GM18517 (cell line): ENCODE measurements at regions not wholly inside any gene's neighbourhood (a gene's known extent, or its start where the extent isn't known, plus 50 kb on each side); places are given as distances from the start of the nearest gene placed in this dataset.
A peak's percentile ranks its signal among the peaks of the same experiment; 100 is the strongest.

Experiments used
- ATAC-seq: cut with Tn5 transposase; IDR thresholded peaks from one replicate; pipeline ENCODE4 v1.9.1; 2021; ENCODE audit warnings: mild to moderate bottlenecking, moderate library complexity; ENCODE audit not compliant: unreplicated experiment

DNA sequence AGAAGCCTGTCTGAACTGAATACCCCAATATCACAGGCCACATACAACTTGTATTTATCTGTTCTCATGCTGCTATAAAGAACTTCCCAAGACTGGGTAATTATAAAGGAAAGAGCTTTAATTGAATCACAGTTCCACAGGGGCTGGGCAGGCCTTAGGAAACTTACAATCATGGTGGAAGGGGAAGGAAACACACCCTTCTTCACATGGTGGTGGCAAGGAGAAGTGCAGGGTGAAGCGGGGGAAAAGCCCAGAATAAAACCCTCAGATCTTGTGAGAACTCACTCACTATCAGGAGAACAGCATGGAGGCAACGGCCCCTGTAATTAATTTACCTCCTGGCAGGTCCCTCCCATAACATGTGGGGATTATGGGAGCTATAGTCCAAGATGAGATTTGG, 50.3 kb upstream of the FNDC1 start:
- no peak for ATAC-seq

DNA sequence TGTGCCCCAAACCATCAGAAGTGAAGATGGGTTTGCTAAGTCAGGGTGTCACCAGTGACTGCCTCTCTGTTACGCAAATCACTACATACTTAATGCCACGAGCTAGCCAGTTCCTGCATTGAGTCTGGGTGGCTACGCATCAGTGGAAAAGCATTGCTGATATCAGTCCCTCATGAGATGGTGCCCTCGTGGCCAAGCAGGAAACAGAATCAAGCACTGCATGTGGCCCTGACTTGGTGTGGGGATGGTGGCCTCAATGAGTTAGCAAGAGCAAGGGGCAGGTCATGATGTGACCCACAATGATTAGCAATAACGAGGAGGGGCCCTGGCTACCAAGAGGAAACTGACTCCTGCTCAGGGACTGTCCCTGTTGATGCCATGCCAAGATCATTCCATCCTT, 51.6 kb upstream of the FNDC1 start:
- ATAC-seq: peak; percentile 54

GRCh38 chr6:159117046-159117445, 52.2 kb upstream of the FNDC1 start:
- ATAC-seq: no peak

- no peak for ATAC-seq
Measured at GRCh38 chr6:159116343-159116742, 52.9 kb upstream of the FNDC1 start.

GRCh38 chr6:159114569-159114968, 54.6 kb upstream of the FNDC1 start:
- ATAC-seq: no peak

- ATAC-seq: no peak
Measured at GRCh38 chr6:159113223-159113622, 56.0 kb upstream of the FNDC1 start.

GRCh38 chr6:159112714-159113113, 56.5 kb upstream of the FNDC1 start:
- no peak for ATAC-seq

DNA sequence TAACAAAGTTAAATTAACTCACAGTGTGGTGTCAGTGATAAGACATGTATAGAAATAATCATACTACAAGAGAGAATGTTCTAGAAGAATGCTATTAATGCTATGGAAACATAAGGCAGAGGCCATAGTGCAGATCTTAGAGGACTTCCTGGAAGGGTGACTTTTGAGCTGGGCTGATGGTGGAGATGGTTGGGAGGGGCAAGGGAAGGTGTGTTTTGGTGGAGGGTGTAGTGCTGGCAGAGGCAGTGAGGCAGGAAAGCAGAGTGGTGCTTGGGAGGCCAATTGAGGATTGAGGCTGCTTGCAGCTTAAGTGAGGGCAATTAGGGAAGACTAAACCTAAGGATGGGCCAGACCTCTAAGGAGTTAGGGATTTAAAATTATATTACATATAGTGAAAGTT, 58.5 kb upstream of the FNDC1 start:
- no peak for ATAC-seq

DNA sequence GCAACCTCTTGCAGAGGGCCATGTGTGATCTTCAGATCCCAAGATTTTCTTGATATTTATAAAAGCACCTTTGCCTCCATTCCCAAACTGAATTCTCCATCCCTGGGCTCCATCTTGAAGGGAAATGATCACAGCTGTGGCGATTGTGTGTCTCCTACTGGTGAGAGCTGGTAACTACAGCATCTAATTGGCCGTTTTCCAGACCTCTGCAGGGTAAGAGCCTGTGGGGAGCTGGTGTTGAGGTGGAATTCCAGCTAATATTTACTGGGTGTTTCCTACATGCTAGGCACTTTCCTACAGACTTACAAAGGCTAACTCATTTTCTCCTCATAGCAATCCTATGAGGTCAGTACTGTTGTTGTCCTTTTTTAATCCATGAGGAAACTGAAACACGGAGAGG, 59.2 kb upstream of the FNDC1 start:
- no peak for ATAC-seq

DNA sequence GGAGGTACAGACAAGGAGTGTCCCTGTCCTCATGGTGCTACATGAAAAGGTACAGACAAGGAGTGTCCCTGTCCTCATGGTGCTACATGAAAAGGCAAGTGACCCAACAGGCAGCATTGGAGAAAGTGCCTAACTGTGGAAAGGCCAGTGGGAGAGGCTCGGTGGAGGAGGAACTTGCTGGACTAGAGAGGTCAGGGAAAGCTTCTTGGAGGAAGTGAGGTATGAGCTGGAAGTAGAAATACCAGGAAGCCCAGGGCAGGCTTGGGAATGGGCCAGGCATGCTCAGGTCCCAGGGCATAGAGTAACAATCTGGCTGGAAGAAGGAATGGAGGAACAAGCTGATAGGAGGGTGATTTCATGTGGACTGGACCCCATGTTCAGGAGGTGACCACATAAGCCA, 59.8 kb upstream of the FNDC1 start:
- ATAC-seq: no peak

DNA sequence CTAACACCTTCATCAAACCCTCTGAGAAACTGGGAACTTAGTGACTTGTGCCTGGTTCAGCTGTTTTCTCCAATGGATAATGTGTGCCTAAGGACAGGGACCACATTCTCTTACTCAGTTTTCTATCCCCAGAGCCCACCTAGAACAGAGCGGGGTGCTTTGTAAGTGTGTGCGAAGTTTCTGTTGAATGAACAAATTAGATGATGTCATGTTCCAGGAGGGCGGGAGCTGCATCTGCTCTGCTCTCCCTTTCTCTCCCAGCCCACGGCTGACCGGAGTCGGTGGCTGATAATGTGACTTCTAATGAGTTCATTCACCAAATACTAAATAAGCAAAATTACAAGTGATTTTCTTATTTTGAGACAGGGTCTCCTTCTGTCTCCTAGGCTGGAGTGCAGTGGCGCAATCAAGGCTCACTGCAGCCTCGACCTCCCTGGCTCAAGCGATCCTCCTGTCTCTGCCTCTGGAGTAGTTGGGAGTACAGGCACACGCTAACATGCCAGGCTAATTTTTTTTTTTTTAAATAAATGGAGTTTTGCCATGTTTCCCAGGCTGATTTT, 60.7 kb upstream of the FNDC1 start:
- no peak for ATAC-seq

DNA sequence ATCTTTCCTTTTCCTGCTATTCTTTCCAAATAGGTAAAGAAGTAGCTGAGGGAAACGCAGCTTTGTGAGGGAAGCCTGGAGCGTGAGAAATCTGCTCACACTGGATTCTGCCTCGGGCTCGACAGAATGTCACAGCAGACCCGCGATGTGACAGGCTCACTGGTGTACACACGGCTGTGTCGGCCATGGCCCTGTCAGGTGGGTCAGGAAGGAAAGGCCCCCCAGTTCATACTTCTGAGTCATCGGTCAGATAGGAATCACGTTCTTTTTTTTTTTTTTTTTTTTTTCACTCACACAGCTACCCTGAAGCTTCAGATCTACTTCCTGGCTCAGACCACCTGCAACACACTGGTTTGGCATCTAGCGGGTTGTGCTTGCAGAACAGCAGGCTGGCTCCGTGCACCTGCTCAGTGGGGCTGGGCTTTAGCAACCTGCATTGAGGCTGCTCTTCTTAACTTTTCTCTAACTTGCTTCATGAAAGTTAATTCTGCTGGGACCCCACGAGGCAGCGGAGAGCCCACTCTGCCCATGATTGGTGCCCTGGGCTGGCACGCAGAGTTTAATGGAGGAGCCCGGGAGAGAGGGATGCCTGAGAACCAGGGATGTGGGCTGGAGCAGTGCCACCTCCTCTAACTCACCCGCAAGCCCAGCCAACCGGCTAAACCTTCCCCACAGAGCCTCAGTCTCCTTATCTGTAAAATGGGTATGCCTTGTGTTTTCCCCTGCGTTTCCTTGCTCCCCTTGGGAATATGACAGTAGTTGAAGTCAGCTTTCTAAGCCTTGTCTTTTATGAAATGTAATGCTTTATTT, 61.5 kb upstream of the FNDC1 start:
- peak; percentile 29 for ATAC-seq

DNA sequence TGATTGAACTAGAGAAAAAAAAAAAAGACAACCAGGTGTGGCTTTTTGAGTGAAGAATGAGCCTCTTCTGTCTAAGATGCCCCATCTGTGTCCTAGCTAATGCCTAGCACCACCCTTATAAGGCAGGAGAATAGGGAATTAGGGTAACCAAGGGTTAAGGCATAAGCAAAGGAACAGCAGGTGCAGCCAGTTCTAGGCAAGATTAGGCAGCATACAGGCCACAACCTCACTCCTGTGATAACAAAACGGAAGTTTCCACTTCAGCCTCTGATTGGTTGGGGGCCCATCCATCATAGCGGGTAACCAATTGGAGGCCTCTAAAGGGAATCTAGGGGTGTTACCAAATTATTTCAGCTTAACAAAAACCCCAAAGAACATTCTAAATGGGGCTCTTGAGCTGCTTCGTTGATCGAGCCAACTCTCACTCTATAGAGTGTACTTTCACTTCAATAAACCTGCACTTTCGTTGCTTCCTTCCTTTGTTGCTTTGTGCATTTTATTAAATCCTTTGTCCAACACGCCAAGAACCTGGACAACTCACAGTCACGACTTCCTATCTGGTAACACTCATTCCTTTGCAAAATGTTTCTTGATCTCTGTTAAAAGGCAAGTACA, 61.9 kb upstream of the TAGAP start:
- peak; percentile 81 for ATAC-seq

DNA sequence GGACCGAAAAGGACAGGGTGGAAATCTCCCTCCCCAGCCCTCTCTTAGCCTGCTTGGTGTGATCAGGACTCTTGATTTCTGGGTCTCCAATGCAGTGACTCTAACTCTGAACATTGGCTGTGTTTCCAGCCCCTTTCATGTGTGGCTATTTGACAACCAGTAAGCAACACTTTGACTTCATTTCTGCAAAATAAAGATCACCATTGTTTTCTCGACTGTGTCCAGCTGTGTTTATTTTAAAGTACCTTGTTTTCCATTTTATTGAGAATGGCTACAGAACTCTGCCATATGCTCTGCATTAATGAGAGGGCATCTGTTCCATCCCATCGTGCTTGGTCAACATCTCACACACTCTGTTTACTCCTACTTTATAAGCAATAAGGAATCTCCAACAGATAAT, 60.9 kb upstream of the TAGAP start:
- no peak for ATAC-seq

DNA sequence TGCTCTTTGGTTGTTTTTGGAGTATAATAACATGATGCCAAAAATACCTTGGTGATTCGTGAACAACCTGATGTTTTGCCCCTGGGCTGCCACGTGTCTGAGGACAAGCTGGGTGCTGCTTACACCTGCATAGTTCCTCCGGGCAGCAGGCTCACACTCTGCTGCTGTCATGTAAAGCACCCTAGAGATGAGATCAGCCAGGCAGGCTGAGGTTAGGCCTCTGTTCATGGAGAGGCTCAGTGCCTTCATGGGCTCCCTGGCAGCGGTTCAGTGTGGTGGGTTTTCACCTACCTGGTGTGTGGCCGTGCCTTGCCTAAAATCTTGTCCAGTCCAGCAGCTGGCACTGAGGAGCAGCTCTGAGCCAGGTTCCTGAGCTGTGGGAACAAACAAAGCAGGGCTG, 60.1 kb upstream of the TAGAP start:
- ATAC-seq: peak; percentile 27

- no peak for ATAC-seq
Measured at GRCh38 chr6:159104163-159104925, 59.6 kb upstream of the TAGAP start.

GRCh38 chr6:159103396-159104162, 58.8 kb upstream of the TAGAP start:
- ATAC-seq: no peak

DNA sequence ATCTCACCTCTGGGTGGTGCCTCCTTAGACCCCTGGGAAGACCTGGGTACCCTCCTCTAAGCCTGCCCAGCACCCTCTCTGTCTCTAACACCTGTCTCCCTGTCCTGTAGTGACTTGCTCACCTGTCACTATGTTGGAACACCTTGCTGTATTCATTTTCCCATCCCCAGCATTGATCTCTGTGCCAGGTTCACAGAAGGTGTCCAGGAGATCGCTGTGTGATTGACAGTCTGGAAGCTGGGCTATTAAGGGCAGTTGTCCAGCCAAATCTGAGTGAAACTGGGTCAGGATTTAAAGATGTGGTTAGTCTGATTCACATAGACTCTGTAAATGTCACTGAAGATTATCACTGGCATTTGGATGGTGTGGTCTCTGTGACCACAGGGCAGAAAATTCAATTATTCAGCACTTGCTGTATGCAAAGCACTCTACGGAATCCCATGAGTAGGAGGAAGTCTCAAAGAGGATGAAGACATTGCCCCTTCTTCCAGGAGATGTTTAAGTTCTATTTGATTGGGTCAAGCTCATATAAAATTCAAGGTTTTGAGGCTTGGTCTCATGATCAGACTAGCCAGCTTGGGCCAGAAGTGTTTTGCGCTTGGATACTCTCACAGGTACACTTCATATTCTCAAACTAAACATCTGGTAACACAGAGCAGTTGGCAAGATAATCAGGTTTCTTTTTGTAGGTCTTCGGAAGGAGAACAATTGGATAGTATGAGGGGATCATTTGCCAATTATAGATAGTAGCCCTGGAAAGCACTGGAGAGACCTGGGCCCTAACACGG, 57.8 kb upstream of the TAGAP start:
- no peak for ATAC-seq

DNA sequence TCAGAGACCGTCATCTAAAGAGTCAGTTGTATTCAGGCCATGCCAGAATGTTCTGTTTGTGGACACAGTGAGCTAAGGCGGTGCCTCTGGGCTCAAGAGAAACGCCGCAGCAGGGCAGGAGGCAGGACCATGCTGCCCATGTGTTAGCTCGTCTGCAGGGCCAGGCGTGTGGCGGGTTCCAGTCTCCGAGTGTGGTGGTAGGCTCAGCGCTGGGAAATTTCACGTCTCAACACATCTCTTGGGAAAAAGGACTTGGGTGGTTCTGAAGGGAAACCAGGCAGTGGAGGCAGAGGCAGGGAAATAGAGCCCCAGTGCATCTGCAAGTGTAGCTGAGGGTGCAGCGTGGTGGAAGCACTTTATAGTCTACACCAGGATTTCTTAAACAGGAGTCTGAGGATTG, 56.9 kb upstream of the TAGAP start:
- ATAC-seq: no peak
